ENCODE measurements at regions not wholly inside any gene's neighbourhood (a gene's known extent, or its start where the extent isn't known, plus 50 kb on each side); places are given as distances from the start of the nearest gene placed in this dataset.

GRCh38 chr4:181613200-181613599, 630.0 kb upstream of the TENM3 start:
- ChIA-PET CTCF (no interaction called here), POLR2A (no interaction called here)
- no TSS peak for BruUV-seq (replicated peaks)
- Mint-ChIP-seq H3K9me3 (ENCODE audit: unreplicated experiment) (no peaks in the 10 kb centered on the region), H3K4me3 (ENCODE audit: unreplicated experiment) (no peak overlapping the region), H3K27ac (ENCODE audit: unreplicated experiment) (no peak overlapping the region), H3K36me3 (ENCODE audit: insufficient read depth, unreplicated experiment) (no peaks in the 10 kb centered on the region), H3K27me3 (ENCODE audit: insufficient read depth, unreplicated experiment) (peaks cover 21% of the 10 kb centered on the region), H3K4me1 (ENCODE audit: low read depth, unreplicated experiment) (no peaks in the 10 kb centered on the region)
- no peaks in the 10 kb centered on the region for H3K4me1 ChIP-seq
- no peak for DNase-seq
- H3K9me3 ChIP-seq: no peaks in the 10 kb centered on the region
- H3K4me3 ChIP-seq (ENCODE audit: low read depth, low read length): no peak overlapping the region
- no peaks in the 10 kb centered on the region for H3K27me3 ChIP-seq (replicated peaks; ENCODE audit: control insufficient read depth, insufficient read depth, low read length)
- H3K36me3 ChIP-seq (ENCODE audit: control insufficient read depth, insufficient read depth, low read length): no peaks in the 10 kb centered on the region
- intact Hi-C loops (cut with micrococcal nuclease; ENCODE audit: unreplicated experiment): no loop called here
- TF ChIP-seq CTCF (IDR thresholded peaks at IDR 0.05; ENCODE audit: insufficient read depth in 1 of 2, low read depth in 1 of 2, low read length in 1 of 2, severe bottlenecking in 1 of 2, unreplicated experiment in 1 of 2): no peak

GRCh38 chr4:181618038-181618618, 625.1 kb upstream of the TENM3 start:
- Histone ChIP-seq H3K4me1 (no peaks in the 10 kb centered on the region), H3K27me3 (replicated peaks; ENCODE audit: control insufficient read depth, insufficient read depth, low read length) (no peaks in the 10 kb centered on the region), H3K4me3 (ENCODE audit: low read depth, low read length) (no peak overlapping the region), H3K9me3 (no peaks in the 10 kb centered on the region), H3K36me3 (ENCODE audit: control insufficient read depth, insufficient read depth, low read length) (no peaks in the 10 kb centered on the region)
- Mint-ChIP-seq H3K4me1 (ENCODE audit: low read depth, unreplicated experiment) (no peaks in the 10 kb centered on the region), H3K27me3 (ENCODE audit: insufficient read depth, unreplicated experiment) (peaks cover 10% of the 10 kb centered on the region), H3K9me3 (ENCODE audit: unreplicated experiment) (no peaks in the 10 kb centered on the region), H3K27ac (ENCODE audit: unreplicated experiment) (no peak overlapping the region), H3K36me3 (ENCODE audit: insufficient read depth, unreplicated experiment) (no peaks in the 10 kb centered on the region), H3K4me3 (ENCODE audit: unreplicated experiment) (no peak overlapping the region)
- BruUV-seq (replicated peaks): no TSS peak
- POLR2A ChIA-PET: no interaction called here
- no peak for TF ChIP-seq CTCF (IDR thresholded peaks at IDR 0.05; ENCODE audit: insufficient read depth in 1 of 2, low read depth in 1 of 2, low read length in 1 of 2, severe bottlenecking in 1 of 2, unreplicated experiment in 1 of 2)
- intact Hi-C loops (cut with micrococcal nuclease; ENCODE audit: unreplicated experiment): no loop called here
- DNase-seq: no peak
- CTCF ChIA-PET: no interaction called here

- peak in 1 of 2 experiments; percentile 5 for DNase-seq
- no peaks in the 10 kb centered on the region for H3K9me3 Mint-ChIP-seq (ENCODE audit: unreplicated experiment)
- no TSS peak for BruUV-seq (replicated peaks)
- ChIA-PET POLR2A (no interaction called here), CTCF (no interaction called here)
- no peaks in the 10 kb centered on the region for H3K4me1 Mint-ChIP-seq (ENCODE audit: low read depth, unreplicated experiment)
- no peaks in the 10 kb centered on the region for H3K27me3 ChIP-seq (replicated peaks; ENCODE audit: control insufficient read depth, insufficient read depth, low read length)
- intact Hi-C loops (cut with micrococcal nuclease; ENCODE audit: unreplicated experiment): no loop called here
- no peaks in the 10 kb centered on the region for H3K36me3 Mint-ChIP-seq (ENCODE audit: insufficient read depth, unreplicated experiment)
- H3K36me3 ChIP-seq (ENCODE audit: control insufficient read depth, insufficient read depth, low read length): no peaks in the 10 kb centered on the region
- peaks cover 10% of the 10 kb centered on the region for H3K27me3 Mint-ChIP-seq (ENCODE audit: insufficient read depth, unreplicated experiment)
- H3K4me1 ChIP-seq: no peaks in the 10 kb centered on the region
- no peak overlapping the region for H3K4me3 Mint-ChIP-seq (ENCODE audit: unreplicated experiment)
- no peak overlapping the region for H3K4me3 ChIP-seq (ENCODE audit: low read depth, low read length)
- no peak overlapping the region for H3K27ac Mint-ChIP-seq (ENCODE audit: unreplicated experiment)
- no peaks in the 10 kb centered on the region for H3K9me3 ChIP-seq
- TF ChIP-seq CTCF (IDR thresholded peaks at IDR 0.05; ENCODE audit: insufficient read depth in 1 of 2, low read depth in 1 of 2, low read length in 1 of 2, severe bottlenecking in 1 of 2, unreplicated experiment in 1 of 2): no peak
Measured at GRCh38 chr4:181618896-181619295, 624.3 kb upstream of the TENM3 start.

Measured in Caco-2 (cell line).